ENCODE measurements at regions not wholly inside any gene's neighbourhood (a gene's known extent, or its start where the extent isn't known, plus 50 kb on each side); places are given as distances from the start of the nearest gene placed in this dataset.
"Not testable (repeated sequence)": the region's sequence is repeated elsewhere in the genome, so short reads cannot be mapped to it uniquely, and the experiment has no call there.

DNA sequence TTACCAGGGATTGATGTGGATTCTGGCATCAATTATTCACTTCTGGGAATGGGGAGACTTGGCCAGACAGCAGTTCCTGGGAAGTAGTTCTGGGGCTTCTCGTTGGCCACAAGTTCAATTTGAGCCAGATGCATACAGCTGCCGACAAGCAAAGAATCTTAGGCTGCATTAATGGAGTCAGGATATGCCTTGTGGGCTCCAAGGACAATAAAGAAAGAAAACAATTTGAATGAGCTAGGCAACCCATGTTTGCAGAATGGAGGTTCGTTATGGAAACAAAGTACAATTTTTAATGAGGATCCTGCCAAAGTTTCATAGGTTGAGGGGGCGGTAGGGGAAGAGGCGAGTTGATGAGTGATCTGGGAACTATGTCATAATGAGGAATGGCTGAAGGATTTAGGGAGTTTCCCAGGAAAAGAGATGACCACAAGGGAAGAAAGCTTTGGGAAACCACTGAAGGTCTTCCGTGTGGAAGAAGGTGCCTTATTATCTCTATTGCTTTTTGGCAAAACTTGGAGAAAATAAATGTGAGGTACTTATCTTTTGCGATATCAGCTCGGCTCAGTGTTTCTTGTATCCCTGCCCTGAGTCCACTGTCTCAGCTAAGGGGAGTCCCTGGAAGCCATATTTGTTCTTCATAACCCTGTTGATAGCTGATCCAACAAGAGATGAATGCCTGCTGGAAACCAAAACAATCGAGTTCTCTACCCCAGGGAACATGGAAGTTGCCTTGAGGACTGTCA is 181.0 kb upstream of the ZNF217 start:
- DNase-seq: no peak

- DNase-seq: no peak
Measured at GRCh38 chr20:53773792-53774401, 180.3 kb upstream of the ZNF217 start.

DNA sequence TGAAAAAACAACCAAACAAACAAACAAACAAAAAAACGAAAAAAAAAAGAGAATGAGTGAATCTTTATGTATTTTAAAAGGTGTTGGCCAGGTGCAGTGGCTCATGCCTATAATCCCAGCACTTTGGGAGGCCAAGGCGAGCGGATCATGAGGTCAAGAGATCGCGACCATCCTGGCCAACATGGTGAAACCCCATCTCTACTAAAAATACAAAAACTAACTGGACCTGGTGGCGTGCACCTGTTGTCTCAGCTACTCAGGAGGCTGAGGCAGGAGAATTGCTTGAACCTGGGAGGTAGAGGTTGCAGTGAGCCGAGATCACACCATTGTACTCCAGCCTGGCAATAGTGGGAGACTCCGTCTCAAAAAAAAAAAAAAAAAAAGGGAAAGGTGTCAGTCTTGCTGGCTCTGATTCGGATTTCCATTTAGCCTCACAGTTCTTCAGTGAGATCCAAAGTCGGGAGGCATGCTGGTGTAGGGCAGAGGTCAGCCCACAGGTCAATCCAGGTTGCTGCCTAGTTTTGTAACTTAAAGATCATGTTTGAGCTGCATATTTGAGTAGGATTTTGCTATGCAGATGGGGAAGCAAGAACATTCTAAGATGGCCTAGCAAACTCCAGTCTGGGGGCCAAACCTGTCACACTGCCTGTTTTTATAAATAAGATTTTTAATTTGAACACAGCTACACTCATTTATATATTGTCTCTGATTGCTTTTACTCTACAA is 179.6 kb upstream of the ZNF217 start:
- DNase-seq: not testable (repeated sequence)

- no peak for DNase-seq
Measured at GRCh38 chr20:53769041-53769440, 175.4 kb upstream of the ZNF217 start.

DNA sequence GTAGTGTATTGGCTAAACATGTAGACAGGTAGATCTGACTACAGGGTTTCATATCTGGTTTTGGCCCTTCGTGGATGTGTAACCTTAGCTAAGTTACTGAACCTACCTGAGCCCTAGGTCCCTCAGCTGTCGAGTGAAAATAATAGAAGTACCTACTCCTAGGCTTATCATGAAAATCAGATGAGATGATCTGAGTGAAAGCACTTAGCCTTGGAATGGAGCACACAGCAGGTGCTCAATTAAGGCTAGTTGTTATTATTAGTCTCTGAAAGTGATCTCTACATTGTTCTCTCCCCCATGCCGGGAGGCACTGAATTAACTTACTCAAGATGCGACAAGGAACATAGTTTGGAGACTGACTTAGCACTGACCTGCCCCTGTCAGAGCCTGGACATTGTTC is 174.7 kb upstream of the ZNF217 start:
- DNase-seq: no peak

DNA sequence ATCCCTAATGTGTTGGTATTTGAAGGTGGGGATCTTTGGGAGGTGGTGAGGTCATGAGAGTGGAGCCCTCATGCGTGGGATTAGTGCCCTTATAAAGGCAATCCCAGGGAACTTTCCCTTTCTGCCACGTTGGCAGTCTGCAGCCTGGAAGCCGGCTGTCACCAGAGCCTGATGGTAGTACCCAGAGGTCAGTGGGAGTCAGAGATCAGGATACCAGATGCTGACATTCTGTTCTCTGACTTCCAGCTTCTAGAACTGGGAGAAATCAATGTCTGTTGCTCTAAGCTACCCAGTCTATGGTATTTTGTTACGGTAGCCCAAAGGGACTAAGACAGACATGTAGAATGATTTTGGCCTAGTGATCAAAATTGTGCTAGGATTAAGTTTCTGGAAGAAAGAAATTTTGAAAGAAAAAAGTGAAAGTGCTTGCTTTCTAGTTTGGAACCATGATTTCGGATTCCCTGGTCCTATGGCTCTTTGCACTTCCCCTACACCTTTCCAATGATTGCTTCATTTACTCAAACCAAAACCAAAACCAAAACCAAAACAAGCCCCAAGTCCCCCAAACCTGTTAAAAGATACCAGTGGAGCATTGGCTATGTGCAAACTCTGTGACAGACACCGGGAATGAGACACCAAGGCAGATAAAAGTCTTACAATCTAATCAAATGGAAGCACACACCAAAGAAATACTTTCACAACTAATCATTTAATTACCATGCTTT is 173.7 kb upstream of the ZNF217 start:
- no peak for DNase-seq

DNA sequence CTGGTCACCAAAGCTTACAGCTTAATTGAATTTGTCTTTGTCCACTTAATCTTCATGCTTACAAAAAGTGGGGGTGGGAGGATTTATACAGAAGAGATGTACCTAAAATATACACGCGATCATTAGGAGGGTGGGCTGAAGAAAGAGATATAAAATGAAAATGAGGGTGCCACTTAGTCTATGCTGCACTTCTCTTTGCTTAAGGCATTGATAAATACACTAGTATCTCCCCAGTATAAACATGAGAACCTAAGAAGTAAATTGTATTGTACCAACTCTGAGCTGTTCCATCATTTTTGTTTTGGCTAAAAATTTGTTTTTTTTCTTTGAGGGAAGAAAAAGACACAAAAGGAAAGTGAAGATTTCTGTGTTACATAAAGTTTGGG is 170.8 kb upstream of the ZNF217 start:
- no peak for DNase-seq

DNA sequence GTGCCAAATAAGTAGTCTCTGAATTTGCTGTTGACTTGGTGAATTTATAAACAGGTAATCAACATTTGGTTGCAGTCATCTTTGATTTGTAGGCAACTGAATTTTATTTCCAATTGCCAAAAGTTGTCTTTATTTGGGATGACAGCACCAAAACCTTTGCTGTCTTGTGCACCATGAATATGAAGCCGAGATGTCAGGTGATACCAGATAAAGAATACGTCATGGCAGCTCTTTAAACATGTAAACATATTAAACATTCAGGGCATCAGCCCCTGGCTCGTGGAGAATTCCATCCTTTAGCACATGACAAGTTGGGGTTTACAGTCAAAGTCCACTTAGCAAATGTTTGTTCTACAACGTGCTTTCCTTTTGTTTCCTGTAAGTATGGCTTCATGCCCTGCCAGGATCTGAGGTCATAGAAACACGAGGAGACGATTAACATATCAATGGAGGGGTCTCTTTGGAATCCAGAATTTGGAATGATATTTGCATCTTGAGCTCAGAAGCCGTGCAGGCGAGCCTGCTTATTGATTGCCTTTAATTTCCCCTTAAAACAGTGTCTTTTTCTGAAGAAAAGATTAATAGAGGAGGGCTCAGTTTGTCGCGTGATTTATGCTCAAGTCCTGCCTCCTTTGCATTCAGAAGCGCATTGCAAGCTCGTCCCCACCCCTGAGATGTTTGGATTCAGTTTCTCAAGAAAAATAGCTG is 170.2 kb upstream of the ZNF217 start:
- DNase-seq: peak in 1 of 58 donors; percentile 41

DNA sequence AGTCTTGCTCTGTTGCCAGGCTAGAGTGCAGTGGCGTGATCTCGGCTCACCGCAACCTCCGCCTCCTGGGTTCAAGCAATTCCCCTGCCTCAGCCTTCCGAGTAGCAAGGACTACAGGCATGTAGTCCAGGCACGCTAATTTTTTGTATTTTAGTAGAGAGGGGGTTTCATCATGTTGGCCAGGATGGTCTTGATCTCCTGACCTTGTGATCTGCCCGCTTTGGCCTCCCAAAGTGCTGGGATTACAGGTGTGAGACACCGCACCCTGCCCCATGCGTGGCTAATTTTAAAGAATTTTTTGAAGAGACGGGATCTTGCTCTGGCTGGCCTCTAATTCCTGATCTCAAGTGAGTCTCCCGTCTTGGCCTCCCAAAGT is 168.8 kb upstream of the ZNF217 start:
- DNase-seq: not testable (repeated sequence)

DNA sequence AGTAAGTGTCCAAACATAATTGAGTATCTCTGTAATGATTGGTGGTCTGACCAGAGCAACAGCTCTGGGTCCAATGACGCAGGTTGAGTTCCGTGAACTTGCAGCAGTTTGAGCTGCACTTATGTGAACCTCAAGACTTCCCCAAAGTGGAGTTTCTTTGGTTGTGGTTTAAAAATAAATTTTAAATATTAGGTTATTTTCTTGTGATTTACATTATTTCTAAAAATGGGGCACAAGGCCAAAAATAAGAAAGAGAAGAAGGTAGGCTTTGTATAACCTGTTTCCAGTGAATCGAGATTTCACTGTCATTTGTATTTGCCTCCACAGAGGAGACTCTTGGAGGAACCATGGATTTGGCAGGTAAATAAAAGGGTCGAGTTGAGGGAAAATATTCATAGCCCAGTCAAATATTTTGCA is 166.4 kb upstream of the ZNF217 start:
- DNase-seq: no peak

- peak in 51 of 58 donors; percentile 2 to 74 (median 30) for DNase-seq
Measured at GRCh38 chr20:53757472-53757913, 163.9 kb upstream of the ZNF217 start.

- DNase-seq: no peak
Measured at GRCh38 chr20:53755733-53756531, 162.3 kb upstream of the ZNF217 start.

DNA sequence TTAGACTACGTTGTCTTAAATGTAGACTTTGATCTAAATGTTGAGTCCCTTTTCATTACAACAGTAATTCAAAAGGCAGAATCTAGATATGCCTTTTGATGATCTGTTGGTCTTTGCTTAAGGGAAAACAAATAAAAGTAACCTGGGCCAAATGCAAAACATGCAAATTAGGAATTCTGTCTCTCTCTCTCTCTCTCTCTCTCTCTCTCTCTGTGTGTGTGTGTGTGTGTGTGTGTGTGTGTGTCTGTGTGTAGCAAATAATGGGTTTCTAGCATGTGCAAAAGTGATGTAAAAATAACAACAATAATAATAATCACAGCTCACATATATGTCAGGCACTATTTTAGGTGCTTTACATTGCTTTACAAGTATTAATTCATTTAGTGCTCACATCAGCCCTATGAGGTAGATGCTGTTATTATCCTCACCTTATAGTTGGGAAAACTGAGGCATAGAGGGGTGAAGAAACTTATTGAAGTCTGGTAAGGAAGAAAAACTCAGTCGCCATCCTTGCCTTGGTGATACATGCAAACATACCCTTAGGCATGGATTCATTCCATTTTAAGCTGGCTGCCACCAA is 160.3 kb upstream of the ZNF217 start:
- DNase-seq: no peak

DNA sequence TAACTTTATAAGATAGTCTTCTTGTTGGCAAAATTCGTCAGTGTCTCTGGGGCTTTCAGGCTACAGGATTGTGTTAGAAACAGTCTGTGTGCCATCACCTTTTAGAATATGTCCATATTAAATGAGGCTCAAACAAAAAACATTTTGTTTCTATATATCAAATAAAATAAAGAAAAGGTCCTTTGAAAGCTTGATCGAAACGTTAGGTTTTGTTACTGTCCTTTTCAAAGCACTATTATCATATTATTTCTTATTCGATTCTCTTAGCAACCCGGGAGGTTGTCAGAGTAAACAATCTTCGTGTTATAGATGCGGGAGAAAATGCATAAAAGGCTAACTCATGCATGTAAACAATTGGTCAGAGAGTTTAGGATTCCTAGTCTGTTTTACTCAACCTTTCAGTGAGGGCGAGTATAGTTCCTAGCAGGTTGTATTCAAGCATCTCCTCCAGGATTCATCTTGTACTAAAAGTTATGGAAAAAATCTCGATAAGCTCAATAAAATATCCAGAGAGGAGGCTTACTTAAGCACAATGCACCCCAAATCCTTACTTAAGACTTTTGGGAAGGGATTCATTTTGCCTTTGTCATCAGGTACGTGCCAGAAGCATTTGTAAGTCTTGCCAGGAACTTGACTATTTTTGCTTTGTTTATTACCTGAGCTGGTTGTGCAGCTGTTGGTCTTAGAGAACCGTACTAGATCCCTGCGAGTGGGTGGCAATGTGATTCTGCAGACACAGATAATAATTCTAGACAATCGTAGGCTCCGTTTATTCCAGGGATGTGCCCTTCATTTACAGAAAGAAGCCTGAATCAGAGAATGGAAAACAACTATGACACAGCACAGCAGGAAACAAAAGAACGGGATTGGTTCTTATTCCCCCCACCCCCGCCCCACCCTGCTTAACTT is 159.6 kb upstream of the ZNF217 start:
- no peak for DNase-seq

GRCh38 chr20:53752583-53752970 is 158.9 kb upstream of the ZNF217 start:
- DNase-seq: no peak

DNA sequence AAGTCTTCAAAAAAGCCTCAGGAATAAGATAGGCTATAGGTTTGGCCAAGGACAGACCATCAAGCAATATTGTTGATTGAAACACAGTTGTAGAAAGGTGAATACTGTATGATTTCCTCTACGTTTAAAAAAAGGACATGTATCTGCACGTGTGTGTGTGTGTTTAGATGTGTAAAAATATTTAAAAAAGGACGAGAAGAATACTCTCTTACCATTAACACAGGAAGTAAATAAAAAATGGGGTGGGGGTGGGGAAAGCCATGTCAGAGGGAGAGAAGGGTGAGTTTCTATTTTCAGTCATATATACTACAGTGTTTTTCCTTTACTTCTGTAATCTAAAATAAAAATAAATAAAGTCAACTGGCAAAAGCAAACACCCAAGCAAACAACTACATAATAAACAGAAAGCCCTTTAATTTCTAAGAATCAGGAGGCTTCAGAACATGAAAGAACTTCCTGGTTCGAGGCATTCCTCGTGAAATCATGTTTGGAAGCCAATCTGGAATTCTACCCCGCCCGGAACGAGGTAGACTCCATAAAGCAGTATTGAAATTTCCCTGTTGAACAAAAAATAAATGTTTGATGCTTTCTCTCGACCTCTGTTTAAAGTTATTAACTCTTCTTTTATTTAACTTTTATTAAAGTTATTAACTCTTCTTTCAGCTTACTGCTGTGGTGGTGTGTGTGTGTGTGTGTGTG is 158.1 kb upstream of the ZNF217 start:
- DNase-seq: no peak

DNA sequence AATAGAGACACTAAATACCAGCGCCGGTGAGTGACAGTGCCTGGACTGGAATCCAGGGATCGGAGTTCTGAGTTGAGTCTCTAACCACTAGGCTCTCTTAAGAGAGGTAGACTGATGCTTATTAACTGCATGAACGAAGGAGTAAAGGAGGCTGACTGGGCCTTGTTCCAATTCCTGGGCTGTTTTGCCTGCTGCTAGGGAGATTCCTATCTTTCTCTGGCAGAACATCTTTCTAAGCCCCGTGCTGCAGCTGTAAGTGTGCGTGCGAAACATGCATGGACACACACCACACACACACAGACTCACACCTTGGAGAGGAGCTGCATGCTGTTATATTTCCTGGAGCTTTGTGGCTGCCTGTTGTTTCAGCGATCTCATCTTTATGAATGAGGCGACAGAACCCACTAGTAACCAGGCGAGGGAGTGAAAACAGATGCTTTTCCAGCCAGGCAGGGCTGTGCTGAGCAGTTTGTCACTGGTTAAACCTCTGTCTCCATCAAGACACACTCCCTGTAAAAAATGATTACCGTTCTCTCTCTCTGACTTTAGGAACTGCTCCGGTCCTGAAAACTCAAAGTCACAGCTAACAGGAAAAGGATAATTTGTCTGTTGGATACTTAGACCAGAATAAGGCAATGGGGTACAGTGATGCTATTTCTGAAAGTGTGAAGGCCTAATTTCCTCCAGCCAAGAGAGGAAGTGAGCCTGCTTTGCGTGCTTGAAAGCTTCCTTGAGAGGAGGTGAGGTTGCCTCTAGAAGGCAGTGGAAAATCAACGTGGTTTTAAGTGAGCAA is 157.4 kb upstream of the ZNF217 start:
- peak in 21 of 58 donors; percentile 3 to 54 (median 21) for DNase-seq
